CD4-positive, alpha-beta T cell (primary cell): ENCODE measurements at regions not wholly inside any gene's neighbourhood (a gene's known extent, or its start where the extent isn't known, plus 50 kb on each side); places are given as distances from the start of the nearest gene placed in this dataset.
"Not testable (repeated sequence)": the region's sequence is repeated elsewhere in the genome, so short reads cannot be mapped to it uniquely, and the experiment has no call there.

Source experiments
- ATAC-seq: fragments of 200-7000 bp; cut with Tn5 transposase; one replicate; pipeline ENCODE4 v1.10.0; 2022; ENCODE audit warnings: mild to moderate bottlenecking; ENCODE audit not compliant: poor library complexity
- CTCF ChIA-PET: fragments of 350-600 bp; sonication (Branson Sonifier 250); formaldehyde crosslinking; loops from one replicate; lab custom pipeline; 2021; ENCODE audit warnings: antibody characterized with exemption, inconsistent platforms; lab: Charles Lee
- POLR2A ChIA-PET: fragments of 350-600 bp; sonication (Branson Sonifier 250); formaldehyde crosslinking; loops from one replicate; lab custom pipeline; 2021; ENCODE audit warnings: antibody characterized with exemption, inconsistent platforms; lab: Charles Lee
- DNase-seq, 14 experiments: peaks; one replicate each; pipeline ENCODE4 v3.0.0-alpha.2; 2013 to 2020; ENCODE audit warnings: mixed read lengths in 2 of 14
- H3K27ac ChIP-seq, 2 donors: one replicate each; pipeline versions ENCODE4 v1.5.1 to v1.7.0; 2013; ENCODE audit warnings: low read length in 2 of 2, low read depth in 1 of 2, mild to moderate bottlenecking in 1 of 2
- H3K27me3 ChIP-seq, 2 experiments: 1 replicate in 1 of 2; 2 replicates in 1 of 2; pipeline versions ENCODE4 v1.6.1 to v1.7.0; 2013; ENCODE audit warnings: low read length in 2 of 2, control low read depth in 1 of 2, mild to moderate bottlenecking in 1 of 2, moderate library complexity in 1 of 2; ENCODE audit not compliant: insufficient read depth in 2 of 2, control insufficient read depth in 1 of 2
- H3K36me3 ChIP-seq: one replicate; pipeline ENCODE4 v1.6.1; 2013; ENCODE audit warnings: low read length, control low read depth; ENCODE audit not compliant: insufficient read depth
- H3K4me1 ChIP-seq: one replicate; pipeline ENCODE4 v1.6.1; 2013; ENCODE audit warnings: low read length, control low read depth; ENCODE audit not compliant: insufficient read depth
- H3K4me3 ChIP-seq: one replicate; pipeline ENCODE4 v1.5.1; 2013; ENCODE audit warnings: mild to moderate bottlenecking, low read length, moderate library complexity
- H3K9me3 ChIP-seq, 2 experiments: 1 replicate in 1 of 2; 2 replicates in 1 of 2; pipeline versions ENCODE4 v1.6.1 to v1.7.0; 2013; ENCODE audit warnings: low read length in 2 of 2, mild to moderate bottlenecking in 2 of 2, control low read depth in 1 of 2, moderate library complexity in 1 of 2; ENCODE audit not compliant: control insufficient read depth in 1 of 2, insufficient read depth in 1 of 2
- H3K27ac Mint-ChIP-seq: one replicate; pipeline ENCODE4 v1.8.0; 2020; ENCODE audit warnings: mixed read lengths
- H3K27me3 Mint-ChIP-seq: one replicate; pipeline ENCODE4 v1.8.0; 2021; ENCODE audit warnings: mixed read lengths
- H3K36me3 Mint-ChIP-seq: one replicate; pipeline ENCODE4 v1.8.0; 2021; ENCODE audit warnings: low read depth, mixed read lengths
- H3K4me1 Mint-ChIP-seq: one replicate; pipeline ENCODE4 v1.8.0; 2021; ENCODE audit warnings: low read depth, mixed read lengths
- H3K4me3 Mint-ChIP-seq: one replicate; pipeline ENCODE4 v1.8.0; 2020; ENCODE audit warnings: mild to moderate bottlenecking, mixed read lengths
- H3K9me3 Mint-ChIP-seq: one replicate; pipeline ENCODE4 v1.8.0; 2020; ENCODE audit warnings: mixed read lengths
- intact Hi-C, 2 experiments: fragments of 100-400 bp; cut with DNase I in 1 of 2; cut with micrococcal nuclease in 1 of 2; formaldehyde crosslinking; loops; one replicate each; pipeline versions ENCODE4 v1.15.1 to v1.9.0; 2023 to 2025; cut with DNase I, micrococcal nuclease
- TF ChIP-seq, protein P1 (sequence below): fragments of 200-600 bp; IDR thresholded peaks from one replicate; pipeline ENCODE4 v1.8.0; 2022; ENCODE audit warnings: antibody characterized with exemption, mild to moderate bottlenecking

DNA sequence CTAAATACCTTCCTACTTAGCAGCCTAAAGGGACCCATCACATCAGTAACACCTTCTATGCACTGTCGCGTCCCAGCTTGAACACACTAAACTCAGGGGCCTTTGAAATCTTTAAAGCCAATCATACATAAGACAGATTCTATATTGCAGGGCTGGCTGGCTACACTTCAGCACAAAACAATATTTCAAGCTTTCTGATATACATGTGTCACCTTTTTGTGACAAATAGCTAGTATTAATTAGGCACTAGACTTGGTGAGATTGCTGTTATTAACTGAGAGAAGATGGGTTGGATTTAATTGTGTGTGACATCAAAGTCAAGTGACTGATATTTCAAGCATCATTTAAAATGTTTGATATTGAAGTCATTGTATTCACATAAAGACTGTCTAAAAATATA, 148.4 kb downstream of the ZIC4 start:
- TF ChIP-seq, protein P1, sequence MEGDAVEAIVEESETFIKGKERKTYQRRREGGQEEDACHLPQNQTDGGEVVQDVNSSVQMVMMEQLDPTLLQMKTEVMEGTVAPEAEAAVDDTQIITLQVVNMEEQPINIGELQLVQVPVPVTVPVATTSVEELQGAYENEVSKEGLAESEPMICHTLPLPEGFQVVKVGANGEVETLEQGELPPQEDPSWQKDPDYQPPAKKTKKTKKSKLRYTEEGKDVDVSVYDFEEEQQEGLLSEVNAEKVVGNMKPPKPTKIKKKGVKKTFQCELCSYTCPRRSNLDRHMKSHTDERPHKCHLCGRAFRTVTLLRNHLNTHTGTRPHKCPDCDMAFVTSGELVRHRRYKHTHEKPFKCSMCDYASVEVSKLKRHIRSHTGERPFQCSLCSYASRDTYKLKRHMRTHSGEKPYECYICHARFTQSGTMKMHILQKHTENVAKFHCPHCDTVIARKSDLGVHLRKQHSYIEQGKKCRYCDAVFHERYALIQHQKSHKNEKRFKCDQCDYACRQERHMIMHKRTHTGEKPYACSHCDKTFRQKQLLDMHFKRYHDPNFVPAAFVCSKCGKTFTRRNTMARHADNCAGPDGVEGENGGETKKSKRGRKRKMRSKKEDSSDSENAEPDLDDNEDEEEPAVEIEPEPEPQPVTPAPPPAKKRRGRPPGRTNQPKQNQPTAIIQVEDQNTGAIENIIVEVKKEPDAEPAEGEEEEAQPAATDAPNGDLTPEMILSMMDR: no peak
- H3K4me1 Mint-ChIP-seq: no peaks in the 10 kb centered on the region
- intact Hi-C loops: no loop called here
- Histone ChIP-seq H3K4me3 (no peak overlapping the region), H3K9me3 (peaks cover 0 to 3% of the 10 kb centered on the region in 2 experiments), H3K27ac (no peak overlapping the region), H3K4me1 (no peaks in the 10 kb centered on the region), H3K27me3 (no peaks in the 10 kb centered on the region), H3K36me3 (no peaks in the 10 kb centered on the region)
- H3K9me3 Mint-ChIP-seq: peaks cover 6% of the 10 kb centered on the region
- H3K27me3 Mint-ChIP-seq: no peaks in the 10 kb centered on the region
- ChIA-PET CTCF (no interaction called here), POLR2A (no interaction called here)
- no peak overlapping the region for H3K4me3 Mint-ChIP-seq
- no peak overlapping the region for H3K27ac Mint-ChIP-seq
- H3K36me3 Mint-ChIP-seq: no peaks in the 10 kb centered on the region
- DNase-seq (no peak), ATAC-seq (no peak)

DNA sequence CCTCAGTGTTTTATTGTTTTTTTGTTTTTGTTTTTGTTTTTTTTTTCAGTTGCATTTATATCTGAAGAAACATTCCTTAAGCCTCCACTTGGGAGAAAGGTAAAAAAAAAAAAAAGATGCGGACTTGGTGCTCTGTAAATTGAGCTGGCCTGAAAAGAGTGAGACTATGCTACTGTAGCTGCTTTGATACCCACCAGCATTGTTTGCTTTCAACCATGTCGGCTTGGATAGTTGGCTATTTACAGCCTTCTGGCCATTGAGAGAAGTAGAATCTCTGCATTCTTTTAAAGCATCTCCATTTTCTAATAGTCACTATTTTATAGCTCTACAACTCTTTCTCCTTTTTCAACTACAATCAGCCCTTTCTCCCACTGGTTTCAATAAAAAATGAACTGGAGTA, 149.6 kb downstream of the ZIC4 start:
- Histone ChIP-seq H3K36me3 (no peaks in the 10 kb centered on the region), H3K9me3 (peaks cover 0 to 3% of the 10 kb centered on the region in 2 experiments), H3K4me1 (no peaks in the 10 kb centered on the region), H3K27me3 (no peaks in the 10 kb centered on the region), H3K27ac (no peak overlapping the region), H3K4me3 (no peak overlapping the region)
- Mint-ChIP-seq H3K36me3 (no peaks in the 10 kb centered on the region), H3K4me1 (no peaks in the 10 kb centered on the region), H3K27me3 (no peaks in the 10 kb centered on the region), H3K27ac (no peak overlapping the region), H3K4me3 (no peak overlapping the region), H3K9me3 (peaks cover 6% of the 10 kb centered on the region)
- ChIA-PET CTCF (no interaction called here), POLR2A (no interaction called here)
- intact Hi-C loops: no loop called here
- ATAC-seq (no peak), DNase-seq (no peak)
- TF ChIP-seq, protein P1: no peak

DNA sequence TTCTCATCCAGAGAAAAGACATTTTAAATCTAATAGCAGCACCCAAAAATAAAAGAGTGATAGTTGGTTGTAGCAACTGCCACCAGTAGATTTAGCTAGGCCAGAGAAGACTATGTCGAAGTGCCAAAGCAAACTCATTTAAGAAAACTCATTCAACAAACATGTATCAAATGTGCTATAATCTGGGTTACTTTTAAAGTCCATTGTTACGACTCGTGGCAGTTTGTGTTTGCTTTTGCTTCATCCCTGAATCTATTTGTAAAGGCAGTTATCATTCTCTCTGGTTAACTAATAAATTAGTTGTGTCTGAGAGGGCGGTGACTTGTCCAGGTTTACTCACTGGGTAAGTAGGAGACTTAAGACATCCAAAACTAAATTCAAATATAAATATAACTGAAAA, 159.4 kb downstream of the ZIC4 start:
- Mint-ChIP-seq H3K4me3 (no peak overlapping the region), H3K4me1 (no peaks in the 10 kb centered on the region), H3K27ac (no peak overlapping the region), H3K36me3 (no peaks in the 10 kb centered on the region), H3K9me3 (peaks cover 5% of the 10 kb centered on the region), H3K27me3 (no peaks in the 10 kb centered on the region)
- TF ChIP-seq, protein P1: no peak
- Histone ChIP-seq H3K27me3 (no peaks in the 10 kb centered on the region), H3K4me1 (no peaks in the 10 kb centered on the region), H3K4me3 (no peak overlapping the region), H3K27ac (no peak overlapping the region), H3K9me3 (peaks cover 0 to 14% of the 10 kb centered on the region in 2 experiments), H3K36me3 (no peaks in the 10 kb centered on the region)
- DNase-seq (no peak), ATAC-seq (no peak)
- CTCF ChIA-PET: no interaction called here
- intact Hi-C loops: no loop called here
- POLR2A ChIA-PET: no interaction called here

DNA sequence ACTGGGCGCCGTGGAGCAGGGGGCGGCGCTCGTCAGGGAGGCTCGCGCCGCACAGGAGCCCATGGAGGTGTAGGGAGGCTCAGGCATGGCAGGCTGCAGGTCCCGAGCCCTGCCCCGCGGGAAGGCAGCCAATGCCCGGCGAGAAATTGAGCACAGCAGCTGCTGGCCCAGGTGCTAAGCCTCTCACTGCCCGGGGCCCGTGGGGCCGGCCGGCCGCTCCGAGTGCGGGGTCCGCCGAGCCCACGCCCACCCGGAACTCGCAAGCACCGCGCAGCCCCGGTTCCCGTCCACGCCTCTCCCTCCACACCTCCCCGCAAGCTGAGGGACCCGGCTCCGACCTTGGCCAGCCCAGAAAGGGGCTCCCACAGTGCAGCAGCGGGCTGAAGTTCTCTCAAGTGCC, 160.7 kb downstream of the ZIC4 start:
- H3K27ac Mint-ChIP-seq, H3K4me1 ChIP-seq, H3K27me3 ChIP-seq, H3K9me3 Mint-ChIP-seq, intact Hi-C loops, H3K36me3 ChIP-seq, H3K36me3 Mint-ChIP-seq, H3K27ac ChIP-seq, CTCF ChIA-PET, H3K4me3 Mint-ChIP-seq, ATAC-seq, H3K4me3 ChIP-seq, H3K4me1 Mint-ChIP-seq, H3K27me3 Mint-ChIP-seq: not testable (repeated sequence)
- POLR2A ChIA-PET: interaction anchor here (0.6 kb wide), 1 partner anchor 18 kb away, joined by 3 read pairs; no protein-coding TSS in a partner anchor
- H3K9me3 ChIP-seq: peaks cover 0 to 14% of the 10 kb centered on the region in 2 experiments
- peak in 1 of 14 experiments; percentile 5 for DNase-seq

DNA sequence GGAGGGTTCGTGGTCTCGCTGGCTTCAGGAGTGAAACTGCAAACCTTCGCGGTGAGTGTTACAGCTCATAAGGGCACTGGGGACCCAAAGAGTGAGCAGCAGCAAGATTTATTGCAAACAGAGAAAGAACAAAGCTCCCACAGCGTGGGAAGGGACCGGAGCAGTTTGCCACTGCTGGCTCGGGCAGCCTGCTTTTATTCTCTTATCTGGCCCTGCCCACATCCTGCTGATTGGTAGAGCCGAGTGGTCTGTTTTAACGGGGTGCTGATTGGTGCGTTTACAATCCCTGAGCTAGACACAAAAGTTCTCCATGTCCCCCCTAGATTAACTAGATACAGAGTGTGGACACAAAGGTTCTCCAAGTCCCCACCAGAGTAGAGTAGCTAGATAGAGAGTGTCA, 161.3 kb downstream of the ZIC4 start:
- H3K27me3 ChIP-seq, DNase-seq, H3K27ac Mint-ChIP-seq, intact Hi-C loops, H3K9me3 Mint-ChIP-seq, CTCF ChIA-PET, H3K36me3 ChIP-seq, ATAC-seq, H3K4me3 ChIP-seq, H3K27me3 Mint-ChIP-seq, H3K4me1 ChIP-seq, H3K36me3 Mint-ChIP-seq, H3K4me3 Mint-ChIP-seq, H3K27ac ChIP-seq, H3K4me1 Mint-ChIP-seq: not testable (repeated sequence)
- POLR2A ChIA-PET: interaction anchor here (0.6 kb wide), 1 partner anchor 18 kb away, joined by 3 read pairs; no protein-coding TSS in a partner anchor
- H3K9me3 ChIP-seq: peaks cover 0 to 14% of the 10 kb centered on the region in 2 experiments
